ENCODE measurements at regions not wholly inside any gene's neighbourhood (a gene's known extent, or its start where the extent isn't known, plus 50 kb on each side); places are given as distances from the start of the nearest gene placed in this dataset.

DNA sequence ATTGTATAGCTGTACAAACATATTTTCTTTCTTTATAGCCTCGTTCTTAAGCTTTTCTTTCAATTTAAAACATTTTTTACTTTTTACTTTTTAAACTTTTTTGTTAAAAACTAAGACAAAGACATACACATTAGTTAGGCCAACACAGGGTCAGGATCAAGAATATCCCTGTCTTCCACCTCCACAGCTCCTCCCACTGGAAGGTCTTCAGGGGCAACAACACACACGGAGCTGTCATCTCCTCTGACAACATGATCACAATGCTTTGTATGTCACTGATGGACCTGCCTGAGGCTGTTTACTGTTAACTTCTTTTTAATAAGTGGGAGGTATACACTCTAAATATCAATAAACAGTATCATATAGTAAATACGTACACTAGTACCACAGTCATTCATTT lies 191.3 kb downstream of the SYT10 start:
- no peak for FAIRE-seq

GRCh38 chr12:33247625-33248024 lies 192.0 kb downstream of the SYT10 start:
- H3K9me1 ChIP-seq (replicated peaks; ENCODE audit: control insufficient read depth, extremely low read depth, insufficient read depth, low read length): no peaks in the 10 kb centered on the region
- ChIA-PET CTCF (no interaction called here), POLR2A (no interaction called here)
- no peak overlapping the region for H3K4me2 ChIP-seq (ENCODE audit: insufficient read depth, low read length)
- intact Hi-C loops (cut with micrococcal nuclease) (no loop called here), dilution Hi-C loops (cut with MboI; ENCODE audit: extremely low pct_ligation_motif_present, low sequenced_read_pairs) (no loop called here)
- no peaks in the 10 kb centered on the region for H3K79me2 ChIP-seq (ENCODE audit: control insufficient read depth, insufficient read depth, low read length)
- H4K20me1 ChIP-seq (replicated peaks; ENCODE audit: control insufficient read depth, extremely low read depth, insufficient read depth, low read length): no peaks in the 10 kb centered on the region
- no peaks in the 10 kb centered on the region for H3K4me1 ChIP-seq (ENCODE audit: control insufficient read depth, extremely low read depth, insufficient read depth, low read length)
- peak; percentile 0 for DNase-seq (ENCODE audit: low read depth, low spot score)
- no peak overlapping the region for H3K9ac ChIP-seq (replicated peaks; ENCODE audit: extremely low read depth, insufficient read depth, low read length)
- FAIRE-seq: no peak
- no peaks in the 10 kb centered on the region for H3K27me3 ChIP-seq (ENCODE audit: control insufficient read depth in 2 of 2, insufficient read depth in 2 of 2, low read length in 2 of 2)
- no peak overlapping the region for H3K27ac ChIP-seq (ENCODE audit: insufficient read depth, low read depth, low read length)
- H3K36me3 ChIP-seq (ENCODE audit: control insufficient read depth in 2 of 2, extremely low read depth in 1 of 2, insufficient read depth in 2 of 2, low read length in 2 of 2): no peaks in the 10 kb centered on the region
- H2AFZ ChIP-seq (ENCODE audit: low read depth, low read length): no peak overlapping the region
- BruUV-seq (replicated peaks): no TSS peak
- H3K9me3 ChIP-seq (replicated peaks; ENCODE audit: control insufficient read depth, insufficient read depth, low read length): peaks cover 2% of the 10 kb centered on the region
- no peak overlapping the region for H3K4me3 ChIP-seq (replicated peaks in 1 of 3; ENCODE audit: insufficient read depth in 1 of 3, low read depth in 1 of 3, low read length in 3 of 3)
- TF ChIP-seq, protein P1, sequence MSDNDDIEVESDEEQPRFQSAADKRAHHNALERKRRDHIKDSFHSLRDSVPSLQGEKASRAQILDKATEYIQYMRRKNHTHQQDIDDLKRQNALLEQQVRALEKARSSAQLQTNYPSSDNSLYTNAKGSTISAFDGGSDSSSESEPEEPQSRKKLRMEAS (IDR thresholded peaks at IDR 0.05; ENCODE audit: insufficient read depth, insufficient read length): no peak
- no peak for TF ChIP-seq EZH2 (IDR thresholded peaks at IDR 0.05; ENCODE audit: borderline replicate concordance, low read depth, low read length, severe bottlenecking)
- TF ChIP-seq, protein P2, sequence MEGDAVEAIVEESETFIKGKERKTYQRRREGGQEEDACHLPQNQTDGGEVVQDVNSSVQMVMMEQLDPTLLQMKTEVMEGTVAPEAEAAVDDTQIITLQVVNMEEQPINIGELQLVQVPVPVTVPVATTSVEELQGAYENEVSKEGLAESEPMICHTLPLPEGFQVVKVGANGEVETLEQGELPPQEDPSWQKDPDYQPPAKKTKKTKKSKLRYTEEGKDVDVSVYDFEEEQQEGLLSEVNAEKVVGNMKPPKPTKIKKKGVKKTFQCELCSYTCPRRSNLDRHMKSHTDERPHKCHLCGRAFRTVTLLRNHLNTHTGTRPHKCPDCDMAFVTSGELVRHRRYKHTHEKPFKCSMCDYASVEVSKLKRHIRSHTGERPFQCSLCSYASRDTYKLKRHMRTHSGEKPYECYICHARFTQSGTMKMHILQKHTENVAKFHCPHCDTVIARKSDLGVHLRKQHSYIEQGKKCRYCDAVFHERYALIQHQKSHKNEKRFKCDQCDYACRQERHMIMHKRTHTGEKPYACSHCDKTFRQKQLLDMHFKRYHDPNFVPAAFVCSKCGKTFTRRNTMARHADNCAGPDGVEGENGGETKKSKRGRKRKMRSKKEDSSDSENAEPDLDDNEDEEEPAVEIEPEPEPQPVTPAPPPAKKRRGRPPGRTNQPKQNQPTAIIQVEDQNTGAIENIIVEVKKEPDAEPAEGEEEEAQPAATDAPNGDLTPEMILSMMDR (IDR thresholded peaks at IDR 0.05; ENCODE audit: extremely low read depth in 1 of 2, insufficient read depth in 1 of 2, low read depth in 1 of 2, low read length in 2 of 2): no peak
- no peak for TF ChIP-seq GATA2 (IDR thresholded peaks at IDR 0.05; ENCODE audit: insufficient read depth, insufficient read length, low read depth, low read length)
- no peak for TF ChIP-seq POLR2A (IDR thresholded peaks at IDR 0.05; ENCODE audit: low read depth, low read length)
- TF ChIP-seq POLR2AphosphoS5 (IDR thresholded peaks at IDR 0.05; ENCODE audit: insufficient read depth, low read depth, low read length): no peak
- TF ChIP-seq FOS (IDR thresholded peaks at IDR 0.05; ENCODE audit: borderline replicate concordance, insufficient read depth, low read length): no peak
- no peak for TF ChIP-seq JUN (IDR thresholded peaks at IDR 0.05; ENCODE audit: borderline replicate concordance, insufficient read depth, insufficient read length, low read depth)
- TF ChIP-seq MYC (IDR thresholded peaks at IDR 0.05; ENCODE audit: low read depth, low read length): no peak

More for the DNA sequence above, 191.3 kb downstream of the SYT10 start:
- Histone ChIP-seq H3K9me1 (replicated peaks; ENCODE audit: control insufficient read depth, extremely low read depth, insufficient read depth, low read length) (no peaks in the 10 kb centered on the region), H3K4me3 (replicated peaks in 1 of 3; ENCODE audit: insufficient read depth in 1 of 3, low read depth in 1 of 3, low read length in 3 of 3) (no peak overlapping the region), H2AFZ (ENCODE audit: low read depth, low read length) (no peak overlapping the region), H3K27me3 (ENCODE audit: control insufficient read depth in 2 of 2, insufficient read depth in 2 of 2, low read length in 2 of 2) (no peaks in the 10 kb centered on the region), H3K36me3 (ENCODE audit: control insufficient read depth in 2 of 2, extremely low read depth in 1 of 2, insufficient read depth in 2 of 2, low read length in 2 of 2) (no peaks in the 10 kb centered on the region), H3K79me2 (ENCODE audit: control insufficient read depth, insufficient read depth, low read length) (no peaks in the 10 kb centered on the region), H3K9me3 (replicated peaks; ENCODE audit: control insufficient read depth, insufficient read depth, low read length) (peaks cover 2% of the 10 kb centered on the region), H3K9ac (replicated peaks; ENCODE audit: extremely low read depth, insufficient read depth, low read length) (no peak overlapping the region), H3K4me2 (ENCODE audit: insufficient read depth, low read length) (no peak overlapping the region), H3K27ac (ENCODE audit: insufficient read depth, low read depth, low read length) (no peak overlapping the region), H4K20me1 (replicated peaks; ENCODE audit: control insufficient read depth, extremely low read depth, insufficient read depth, low read length) (no peaks in the 10 kb centered on the region), H3K4me1 (ENCODE audit: control insufficient read depth, extremely low read depth, insufficient read depth, low read length) (no peaks in the 10 kb centered on the region)
- intact Hi-C loops (cut with micrococcal nuclease) (no loop called here), dilution Hi-C loops (cut with MboI; ENCODE audit: extremely low pct_ligation_motif_present, low sequenced_read_pairs) (no loop called here)
- POLR2A ChIA-PET: no interaction called here
- TF ChIP-seq, protein P2 (IDR thresholded peaks at IDR 0.05; ENCODE audit: extremely low read depth in 1 of 2, insufficient read depth in 1 of 2, low read depth in 1 of 2, low read length in 2 of 2): no peak
- TF ChIP-seq EZH2 (IDR thresholded peaks at IDR 0.05; ENCODE audit: borderline replicate concordance, low read depth, low read length, severe bottlenecking): no peak
- no TSS peak for BruUV-seq (replicated peaks)
- peak; percentile 0 for DNase-seq (ENCODE audit: low read depth, low spot score)
- CTCF ChIA-PET: no interaction called here
